ENCODE measurements at regions not wholly inside any gene's neighbourhood (a gene's known extent, or its start where the extent isn't known, plus 50 kb on each side); places are given as distances from the start of the nearest gene placed in this dataset.

- no peak overlapping the region for H3K27ac Mint-ChIP-seq (ENCODE audit: unreplicated experiment)
- H3K4me1 Mint-ChIP-seq (ENCODE audit: unreplicated experiment) = no peaks in the 10 kb centered on the region
- H3K9me3 Mint-ChIP-seq (ENCODE audit: unreplicated experiment) = no peaks in the 10 kb centered on the region
- H3K27me3 Mint-ChIP-seq (ENCODE audit: unreplicated experiment) = peaks cover 60% of the 10 kb centered on the region
- no peaks in the 10 kb centered on the region for H3K36me3 Mint-ChIP-seq (ENCODE audit: unreplicated experiment)
- TF ChIP-seq CTCF (IDR thresholded peaks at IDR 0.05) = no peak
- no peak overlapping the region for H3K4me3 Mint-ChIP-seq (ENCODE audit: unreplicated experiment)
- no peak for DNase-seq (ENCODE audit: extremely low spot score, unreplicated experiment)
Measured at GRCh38 chr18:45412577-45412976, 202.7 kb upstream of the SLC14A2 start.

- no peak for DNase-seq (ENCODE audit: extremely low spot score, unreplicated experiment)
- no peak for TF ChIP-seq CTCF (IDR thresholded peaks at IDR 0.05)
Measured at GRCh38 chr18:45413180-45413836, 202.0 kb upstream of the SLC14A2 start.

GRCh38 chr18:45415614-45416013 lies 199.7 kb upstream of the SLC14A2 start:
- TF ChIP-seq CTCF (IDR thresholded peaks at IDR 0.05) = no peak
- H3K9me3 Mint-ChIP-seq (ENCODE audit: unreplicated experiment) = no peaks in the 10 kb centered on the region
- H3K27ac Mint-ChIP-seq (ENCODE audit: unreplicated experiment) = no peak overlapping the region
- peaks cover 58% of the 10 kb centered on the region for H3K27me3 Mint-ChIP-seq (ENCODE audit: unreplicated experiment)
- H3K4me3 Mint-ChIP-seq (ENCODE audit: unreplicated experiment) = no peak overlapping the region
- no peaks in the 10 kb centered on the region for H3K4me1 Mint-ChIP-seq (ENCODE audit: unreplicated experiment)
- H3K36me3 Mint-ChIP-seq (ENCODE audit: unreplicated experiment) = no peaks in the 10 kb centered on the region
- DNase-seq (ENCODE audit: extremely low spot score, unreplicated experiment) = no peak

More at GRCh38 chr18:45413180-45413836, 202.0 kb upstream of the SLC14A2 start:
- no peaks in the 10 kb centered on the region for H3K9me3 Mint-ChIP-seq (ENCODE audit: unreplicated experiment)
- H3K36me3 Mint-ChIP-seq (ENCODE audit: unreplicated experiment) = no peaks in the 10 kb centered on the region
- H3K27ac Mint-ChIP-seq (ENCODE audit: unreplicated experiment) = no peak overlapping the region
- peaks cover 59% of the 10 kb centered on the region for H3K27me3 Mint-ChIP-seq (ENCODE audit: unreplicated experiment)
- no peaks in the 10 kb centered on the region for H3K4me1 Mint-ChIP-seq (ENCODE audit: unreplicated experiment)
- no peak overlapping the region for H3K4me3 Mint-ChIP-seq (ENCODE audit: unreplicated experiment)

- no peaks in the 10 kb centered on the region for H3K4me1 Mint-ChIP-seq (ENCODE audit: unreplicated experiment)
- no peak for DNase-seq (ENCODE audit: extremely low spot score, unreplicated experiment)
- H3K27me3 Mint-ChIP-seq (ENCODE audit: unreplicated experiment) = peaks cover 54% of the 10 kb centered on the region
- no peak overlapping the region for H3K27ac Mint-ChIP-seq (ENCODE audit: unreplicated experiment)
- H3K9me3 Mint-ChIP-seq (ENCODE audit: unreplicated experiment) = no peaks in the 10 kb centered on the region
- no peak for TF ChIP-seq CTCF (IDR thresholded peaks at IDR 0.05)
- no peak overlapping the region for H3K4me3 Mint-ChIP-seq (ENCODE audit: unreplicated experiment)
- no peaks in the 10 kb centered on the region for H3K36me3 Mint-ChIP-seq (ENCODE audit: unreplicated experiment)
Measured at GRCh38 chr18:45416168-45416567, 199.1 kb upstream of the SLC14A2 start.

- DNase-seq (ENCODE audit: extremely low spot score, unreplicated experiment) = no peak
- Mint-ChIP-seq H3K36me3 (ENCODE audit: unreplicated experiment) (no peaks in the 10 kb centered on the region), H3K4me1 (ENCODE audit: unreplicated experiment) (no peaks in the 10 kb centered on the region), H3K4me3 (ENCODE audit: unreplicated experiment) (no peak overlapping the region), H3K27ac (ENCODE audit: unreplicated experiment) (no peak overlapping the region), H3K27me3 (ENCODE audit: unreplicated experiment) (peaks cover 47% of the 10 kb centered on the region), H3K9me3 (ENCODE audit: unreplicated experiment) (no peaks in the 10 kb centered on the region)
- no peak for TF ChIP-seq CTCF (IDR thresholded peaks at IDR 0.05)
Measured at GRCh38 chr18:45417392-45417791, 197.9 kb upstream of the SLC14A2 start.

All from osteocyte (in vitro differentiated cells).